Tibial artery (tissue), 4 donors: ENCODE measurements at regions not wholly inside any gene's neighbourhood (a gene's known extent, or its start where the extent isn't known, plus 50 kb on each side); places are given as distances from the start of the nearest gene placed in this dataset.
A peak's percentile ranks its signal among the peaks of the same experiment; 100 is the strongest.

Source experiments
- DNase-seq, 2 donors: peaks; one replicate each; pipeline ENCODE4 v3.0.0-alpha.2; 2019
- H3K27ac ChIP-seq, 2 donors: fragments of 200-600 bp; sonication (generic) in 1 of 2; 1 replicate in 1 of 2; 2 replicates in 1 of 2; pipeline ENCODE4 v1.5.1; 2018 to 2019; ENCODE audit warnings: mild to moderate bottlenecking in 1 of 2
- H3K27me3 ChIP-seq, 2 donors: fragments of 200-600 bp; sonication (generic) in 1 of 2; one replicate each; pipeline versions ENCODE4 v1.5.1 to v1.6.0; 2016 to 2019
- H3K36me3 ChIP-seq, 3 donors: fragments of 200-600 bp; sonication (generic) in 2 of 3; one replicate each; pipeline ENCODE4 v1.5.1; 2016 to 2019; ENCODE audit warnings: mild to moderate bottlenecking in 2 of 3
- H3K4me1 ChIP-seq, 4 donors: fragments of 200-600 bp; sonication (generic) in 2 of 4; 1 replicate in 3 of 4; 2 replicates in 1 of 4; pipeline ENCODE4 v1.5.1; 2016 to 2019
- H3K4me3 ChIP-seq, 2 donors: fragments of 200-600 bp; sonication (generic) in 1 of 2; 1 replicate in 1 of 2; 2 replicates in 1 of 2; pipeline ENCODE4 v1.5.1; 2018 to 2019; ENCODE audit warnings: mild to moderate bottlenecking in 2 of 2
- H3K9me3 ChIP-seq, 3 donors: fragments of 200-600 bp; sonication (generic) in 1 of 3; one replicate each; pipeline ENCODE4 v1.5.1; 2016 to 2019
- intact Hi-C: fragments of 100-400 bp; cut with DNase I; formaldehyde crosslinking; loops from one replicate; pipeline ENCODE4 v1.15.0; 2023; ENCODE audit warnings: low total_unique reads
- TF ChIP-seq, protein P1 (sequence below), 2 experiments: fragments of 200-600 bp in 1 of 2; fragments of 450-650 bp in 1 of 2; IDR thresholded peaks; one replicate each; pipeline ENCODE4 v1.5.1; 2017 to 2019; ENCODE audit warnings: antibody characterized with exemption in 2 of 2, mild to moderate bottlenecking in 1 of 2, moderate library complexity in 1 of 2

DNA sequence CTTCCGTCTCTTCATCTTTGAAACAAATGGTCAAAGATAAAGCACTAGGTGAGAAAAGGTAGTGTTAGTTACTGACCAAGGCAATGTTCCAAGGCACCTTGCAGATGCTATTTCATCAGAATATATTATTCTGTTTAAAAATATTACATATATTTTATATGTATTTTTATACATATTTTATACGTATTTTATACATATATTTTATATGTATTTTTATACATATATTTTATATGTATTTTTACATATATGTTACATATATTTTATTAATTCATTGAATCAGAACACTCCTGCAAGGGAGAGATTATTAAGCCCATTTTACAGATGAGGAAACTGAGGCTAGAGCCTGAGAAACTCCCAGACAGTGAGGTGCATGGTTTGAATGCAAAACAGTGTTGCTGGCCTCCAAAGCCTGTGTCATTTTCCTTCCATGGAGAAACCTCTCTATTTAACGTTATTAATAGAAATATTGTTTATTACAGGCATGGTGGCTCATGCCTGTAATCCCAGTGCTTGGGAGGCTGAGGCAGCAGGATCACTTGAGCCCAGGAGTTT is 120.6 kb upstream of the CD82 start:
- DNase-seq, result no peak
- TF ChIP-seq, protein P1, sequence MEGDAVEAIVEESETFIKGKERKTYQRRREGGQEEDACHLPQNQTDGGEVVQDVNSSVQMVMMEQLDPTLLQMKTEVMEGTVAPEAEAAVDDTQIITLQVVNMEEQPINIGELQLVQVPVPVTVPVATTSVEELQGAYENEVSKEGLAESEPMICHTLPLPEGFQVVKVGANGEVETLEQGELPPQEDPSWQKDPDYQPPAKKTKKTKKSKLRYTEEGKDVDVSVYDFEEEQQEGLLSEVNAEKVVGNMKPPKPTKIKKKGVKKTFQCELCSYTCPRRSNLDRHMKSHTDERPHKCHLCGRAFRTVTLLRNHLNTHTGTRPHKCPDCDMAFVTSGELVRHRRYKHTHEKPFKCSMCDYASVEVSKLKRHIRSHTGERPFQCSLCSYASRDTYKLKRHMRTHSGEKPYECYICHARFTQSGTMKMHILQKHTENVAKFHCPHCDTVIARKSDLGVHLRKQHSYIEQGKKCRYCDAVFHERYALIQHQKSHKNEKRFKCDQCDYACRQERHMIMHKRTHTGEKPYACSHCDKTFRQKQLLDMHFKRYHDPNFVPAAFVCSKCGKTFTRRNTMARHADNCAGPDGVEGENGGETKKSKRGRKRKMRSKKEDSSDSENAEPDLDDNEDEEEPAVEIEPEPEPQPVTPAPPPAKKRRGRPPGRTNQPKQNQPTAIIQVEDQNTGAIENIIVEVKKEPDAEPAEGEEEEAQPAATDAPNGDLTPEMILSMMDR (IDR thresholded peaks at IDR 0.05), result no peak
- intact Hi-C loops, result no loop called here

DNA sequence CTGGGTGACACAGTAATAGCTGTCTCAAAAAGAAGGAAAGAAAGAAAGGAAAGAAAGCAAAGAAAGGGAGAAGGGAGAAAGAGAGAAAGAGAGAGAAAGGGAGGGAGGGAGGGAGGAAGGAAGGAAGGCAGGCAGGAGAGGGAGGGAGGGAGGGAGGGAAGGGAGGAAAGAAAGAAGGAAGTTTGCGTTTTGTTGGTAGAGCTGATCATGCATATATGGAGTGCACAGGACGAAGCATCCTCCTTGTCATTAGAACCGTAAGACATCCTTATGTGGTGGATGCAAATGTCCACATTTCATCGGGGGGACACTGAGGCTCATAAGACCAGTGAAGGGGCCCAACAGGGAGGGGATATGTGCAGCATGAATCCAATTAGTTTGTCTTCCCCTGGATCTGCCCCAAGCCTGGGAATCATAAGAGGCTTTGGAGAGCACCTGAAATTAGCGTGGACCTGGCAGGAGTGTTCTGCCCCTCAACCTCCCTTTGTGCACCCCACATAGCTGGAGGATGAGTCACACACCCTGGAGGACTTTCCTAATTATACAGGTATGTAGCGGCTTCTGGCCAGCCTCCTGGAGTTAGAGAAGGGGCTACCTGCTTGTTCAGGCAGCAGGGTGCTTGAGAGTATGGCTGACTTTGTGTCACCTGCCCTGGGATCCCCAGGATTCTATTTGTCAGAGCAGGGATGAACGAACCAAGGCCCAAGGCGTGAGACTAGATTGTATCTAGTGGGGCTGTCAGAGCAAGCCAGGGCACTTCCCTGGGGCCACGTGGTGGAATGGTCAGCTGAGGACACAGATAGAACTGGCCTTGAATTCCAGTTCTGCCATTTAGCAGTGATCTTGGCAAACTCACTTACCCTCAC is 119.7 kb upstream of the CD82 start:
- H3K4me1 ChIP-seq, result no peaks in the 10 kb centered on the region
- peak in 1 of 2 donors; percentile 42 for DNase-seq
- TF ChIP-seq, protein P1 (IDR thresholded peaks at IDR 0.05), result no peak
- peaks cover 0 to 1% (median 0%) of the 10 kb centered on the region in 3 donors for H3K9me3 ChIP-seq
- H3K27me3 ChIP-seq, result peaks cover 0 to 13% of the 10 kb centered on the region in 2 donors
- no peaks in the 10 kb centered on the region for H3K36me3 ChIP-seq
- no peak overlapping the region for H3K4me3 ChIP-seq
- H3K27ac ChIP-seq, result no peak overlapping the region
- intact Hi-C loops, result no loop called here

More for the DNA sequence above, 120.6 kb upstream of the CD82 start:
- Histone ChIP-seq H3K27me3 (peaks cover 0 to 13% of the 10 kb centered on the region in 2 donors), H3K27ac (no peak overlapping the region), H3K4me3 (no peak overlapping the region), H3K9me3 (peaks cover 0 to 4% (median 0%) of the 10 kb centered on the region in 3 donors), H3K4me1 (no peaks in the 10 kb centered on the region), H3K36me3 (no peaks in the 10 kb centered on the region)

DNA sequence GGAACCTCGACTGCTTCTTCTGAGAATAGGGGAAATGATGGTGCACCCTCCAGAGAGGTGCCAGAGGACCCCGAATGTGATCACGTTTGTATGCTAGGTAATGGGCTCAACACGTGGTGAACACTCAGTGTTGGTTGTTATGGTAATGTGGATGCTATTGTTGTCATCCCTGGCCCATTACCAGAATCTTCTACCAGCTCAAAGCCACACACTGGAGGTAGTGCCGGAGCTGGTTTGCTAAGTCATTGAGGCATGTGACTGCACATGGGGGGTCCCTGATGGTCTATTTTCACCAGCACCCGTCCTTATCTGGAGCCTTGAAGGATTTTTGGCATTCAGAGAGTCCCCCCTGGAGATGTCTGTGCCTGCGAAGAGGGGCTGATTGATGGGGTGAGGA is 119.1 kb upstream of the CD82 start:
- intact Hi-C loops, result no loop called here

DNA sequence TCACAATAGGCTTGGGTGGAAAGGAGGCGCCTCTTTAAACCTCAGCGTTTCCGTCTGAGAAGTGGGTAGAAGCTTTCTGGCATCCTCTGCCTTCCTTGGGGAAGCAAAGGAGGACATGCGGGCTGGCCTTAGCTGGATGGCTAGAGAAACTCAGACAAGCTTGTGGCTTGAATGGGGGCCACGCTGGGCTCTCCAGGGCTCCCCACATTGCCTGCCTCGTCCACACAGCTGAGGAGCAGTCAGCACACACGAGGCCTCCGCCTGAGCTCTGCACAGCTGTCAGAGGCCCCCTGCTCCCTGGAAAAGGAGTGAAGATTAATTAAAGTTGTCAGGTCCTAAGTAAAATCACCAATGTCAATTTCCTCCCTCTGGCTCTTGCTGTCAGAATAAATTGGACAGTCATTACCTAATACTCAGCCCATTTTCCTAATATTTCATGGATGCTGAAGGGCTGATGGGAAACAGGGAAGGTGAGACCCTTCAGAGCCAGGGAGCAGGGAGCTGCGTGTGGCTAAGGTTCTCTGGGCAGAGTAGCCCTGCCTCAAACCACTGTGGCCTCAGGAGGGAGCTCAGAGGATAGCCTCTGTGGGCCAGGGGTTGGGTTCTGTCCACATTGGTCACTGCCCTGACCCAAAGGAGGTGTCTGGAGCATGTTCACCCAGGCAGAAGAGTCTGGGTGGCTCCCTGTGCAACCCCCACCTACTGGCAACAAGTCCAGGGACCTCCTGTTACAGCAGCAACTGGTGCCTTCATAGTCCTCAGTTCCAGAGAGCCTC is 118.3 kb upstream of the CD82 start:
- TF ChIP-seq, protein P1 (IDR thresholded peaks at IDR 0.05), result no peak
- no peak overlapping the region for H3K4me3 ChIP-seq
- DNase-seq, result no peak
- no peaks in the 10 kb centered on the region for H3K4me1 ChIP-seq
- H3K9me3 ChIP-seq, result no peaks in the 10 kb centered on the region
- H3K27me3 ChIP-seq, result peaks cover 0 to 19% of the 10 kb centered on the region in 2 donors
- no peak overlapping the region for H3K27ac ChIP-seq
- intact Hi-C loops, result no loop called here
- H3K36me3 ChIP-seq, result no peaks in the 10 kb centered on the region

More for the DNA sequence above, 119.1 kb upstream of the CD82 start:
- H3K9me3 ChIP-seq, result no peaks in the 10 kb centered on the region
- H3K27me3 ChIP-seq, result peaks cover 0 to 13% of the 10 kb centered on the region in 2 donors
- H3K4me1 ChIP-seq, result no peaks in the 10 kb centered on the region
- no peaks in the 10 kb centered on the region for H3K36me3 ChIP-seq
- H3K4me3 ChIP-seq, result no peak overlapping the region
- no peak for DNase-seq
- TF ChIP-seq, protein P1 (IDR thresholded peaks at IDR 0.05), result no peak
- H3K27ac ChIP-seq, result no peak overlapping the region

DNA sequence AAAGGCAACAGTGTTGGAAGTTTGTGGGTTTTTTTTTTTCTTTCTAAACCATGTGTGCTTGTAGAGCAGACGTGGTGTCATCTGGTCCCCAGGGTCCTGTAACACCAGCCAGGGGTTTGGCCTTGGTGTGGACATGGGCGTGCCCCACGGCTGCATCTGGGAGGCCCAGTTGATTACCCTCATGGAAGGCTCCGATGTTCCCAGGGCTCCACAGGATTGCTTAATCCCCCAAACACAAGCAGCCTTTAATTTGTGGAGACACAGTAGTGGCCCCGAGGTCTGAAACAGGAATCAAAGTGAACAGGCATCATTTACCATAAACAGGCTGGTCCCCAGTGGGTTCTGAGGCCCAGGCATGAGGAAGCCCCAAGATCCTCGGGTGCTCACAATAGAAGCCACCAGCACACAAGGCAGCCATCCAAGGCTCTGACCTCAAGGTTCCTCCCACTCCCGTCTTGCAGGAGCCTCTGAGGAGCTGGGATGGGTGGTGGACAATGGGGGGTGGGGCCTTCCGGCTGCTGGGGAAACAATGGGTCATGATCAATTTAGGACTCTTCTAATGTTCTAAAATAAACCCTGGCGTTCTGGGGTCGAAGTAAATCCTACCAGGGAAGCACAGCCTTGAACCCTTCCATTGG is 115.0 kb upstream of the CD82 start:
- TF ChIP-seq, protein P1 (IDR thresholded peaks at IDR 0.05), result no peak
- Histone ChIP-seq H3K4me3 (no peak overlapping the region), H3K36me3 (no peaks in the 10 kb centered on the region), H3K27ac (no peak overlapping the region), H3K4me1 (no peaks in the 10 kb centered on the region), H3K9me3 (no peaks in the 10 kb centered on the region), H3K27me3 (peaks cover 0 to 20% of the 10 kb centered on the region in 2 donors)
- intact Hi-C loops, result no loop called here
- DNase-seq, result no peak
